ENCODE measurements at regions not wholly inside any gene's neighbourhood (a gene's known extent, or its start where the extent isn't known, plus 50 kb on each side); places are given as distances from the start of the nearest gene placed in this dataset.

- no peak overlapping the region for H2AK9ac ChIP-seq (replicated peaks; ENCODE audit: low read depth, low read length, poor library complexity)
- no peak overlapping the region for H3K4me3 ChIP-seq (ENCODE audit: insufficient read depth, low read depth, low read length)
- DNase-seq: no peak
- no peak overlapping the region for H2AK5ac ChIP-seq (ENCODE audit: low read depth, low read length)
- intact Hi-C loops (cut with micrococcal nuclease): no loop called here
- no TSS peak for BruUV-seq (replicated peaks)
- H2BK15ac ChIP-seq (ENCODE audit: low read depth, low read length): no peak overlapping the region
- H4K8ac ChIP-seq (ENCODE audit: low read depth in 2 of 2, low read length in 2 of 2): no peak overlapping the region
- H3K18ac ChIP-seq (ENCODE audit: low read depth, low read length): no peak overlapping the region
- no peak overlapping the region for H3K27ac ChIP-seq (ENCODE audit: insufficient read depth, low read length)
- no peak overlapping the region for H3K56ac ChIP-seq (ENCODE audit: extremely low read depth, insufficient read depth, low read length)
- POLR2A ChIA-PET (ENCODE audit: unreplicated experiment): interaction anchor here (0.6 kb wide), 1 partner anchor 18 kb away, joined by 3 read pairs; no protein-coding TSS in a partner anchor
- no peak overlapping the region for H2BK5ac ChIP-seq (ENCODE audit: low read depth, low read length, poor library complexity, severe bottlenecking)
- H3K9me3 ChIP-seq (ENCODE audit: control insufficient read depth, insufficient read depth, low read length): no peaks in the 10 kb centered on the region
- in situ Hi-C loops (cut with MboI; ENCODE audit: low sequenced_read_pairs): no loop called here
- H3K9me1 ChIP-seq (ENCODE audit: insufficient read depth, low read length): no peaks in the 10 kb centered on the region
- WGBS, 2 experiments (ENCODE audit: extremely low coverage in 2 of 2, insufficient read length in 1 of 2): no CpG with 5 or more reads among the region's 3 CpGs
- no peak overlapping the region for H4K91ac ChIP-seq (ENCODE audit: insufficient read depth, low read depth, low read length)
- H2AFZ ChIP-seq (replicated peaks; ENCODE audit: low read length, poor library complexity): no peak overlapping the region
- H3K27me3 ChIP-seq (ENCODE audit: control insufficient read depth, insufficient read depth, low read length): no peaks in the 10 kb centered on the region
- no peaks in the 10 kb centered on the region for H3K79me1 ChIP-seq (ENCODE audit: low read depth in 1 of 2, low read length in 2 of 2)
- no peaks in the 10 kb centered on the region for H3K36me3 ChIP-seq (ENCODE audit: control insufficient read depth, insufficient read depth, low read length)
- ATAC-seq (ENCODE audit: low read depth): no peak
- H3K14ac ChIP-seq (replicated peaks; ENCODE audit: low read depth, low read length): no peak overlapping the region
- H3K4me2 ChIP-seq (ENCODE audit: low read depth, low read length): no peak overlapping the region
- H2BK120ac ChIP-seq (ENCODE audit: low read depth, low read length): no peak overlapping the region
- no peak overlapping the region for H3K4ac ChIP-seq (ENCODE audit: low read depth, low read length)
- H4K20me1 ChIP-seq (ENCODE audit: insufficient read depth, low read length): no peaks in the 10 kb centered on the region
- no peak overlapping the region for H3K23ac ChIP-seq (ENCODE audit: low read depth, low read length)
- dilution Hi-C loops (cut with HindIII; ENCODE audit: low sequenced_read_pairs, unreplicated experiment): no loop called here
- H4K5ac ChIP-seq (ENCODE audit: low read depth, low read length): no peak overlapping the region
- no peak overlapping the region for H3K9ac ChIP-seq (ENCODE audit: low read depth, low read length)
- TF ChIP-seq RCOR1 (IDR thresholded peaks at IDR 0.05; ENCODE audit: insufficient replicate concordance, low read length): no peak
- TF ChIP-seq CHD1 (IDR thresholded peaks at IDR 0.05; ENCODE audit: low read depth, low read length): no peak
- TF ChIP-seq RAD21 (IDR thresholded peaks at IDR 0.05; ENCODE audit: low read length): no peak
- TF ChIP-seq SMC3 (IDR thresholded peaks at IDR 0.05; ENCODE audit: low read depth, low read length): no peak
- no peak for TF ChIP-seq BHLHE40 (IDR thresholded peaks at IDR 0.05; ENCODE audit: low read depth, low read length)
- no peak for TF ChIP-seq POLR2A (IDR thresholded peaks at IDR 0.05; ENCODE audit: low read depth, low read length)
- TF ChIP-seq MAZ (IDR thresholded peaks at IDR 0.05; ENCODE audit: borderline replicate concordance, low read depth, low read length): no peak
- TF ChIP-seq MAFK (IDR thresholded peaks at IDR 0.05; ENCODE audit: low read depth, low read length): no peak
- H3K4me1 ChIP-seq (ENCODE audit: control insufficient read depth, insufficient read depth, low read length): no peaks in the 10 kb centered on the region
- H2BK20ac ChIP-seq (ENCODE audit: low read depth, low read length): no peak overlapping the region
- CTCF ChIA-PET: no interaction called here
Observed at GRCh38 chr5:60417500-60418181, 282.3 kb downstream of the DEPDC1B start.
